Right atrium auricular region (tissue), 2 donors: ENCODE measurements at regions not wholly inside any gene's neighbourhood (a gene's known extent, or its start where the extent isn't known, plus 50 kb on each side); places are given as distances from the start of the nearest gene placed in this dataset.

ENCODE experiments used
- DNase-seq: peaks from one replicate; pipeline ENCODE4 v3.0.0-alpha.2; 2019; ENCODE audit warnings: low spot score
- H3K27ac ChIP-seq, 2 donors: fragments of 200-600 bp; sonication (generic); 1 replicate in 1 of 2; 2 replicates in 1 of 2; pipeline ENCODE4 v1.5.1; 2016 to 2019
- H3K27me3 ChIP-seq, 2 donors: fragments of 200-600 bp; sonication (generic); one replicate each; pipeline versions ENCODE4 v1.5.1 to v1.6.0; 2017 to 2019
- H3K36me3 ChIP-seq: fragments of 200-600 bp; sonication (generic); one replicate; pipeline ENCODE4 v1.5.1; 2016
- H3K4me1 ChIP-seq, 2 donors: fragments of 200-600 bp; sonication (generic); one replicate each; pipeline versions ENCODE4 v1.5.1 to v1.6.0; 2017 to 2019
- H3K4me3 ChIP-seq, 2 donors: fragments of 200-600 bp; sonication (generic); 1 replicate in 1 of 2; 2 replicates in 1 of 2; pipeline ENCODE4 v1.5.1; 2017 to 2019; ENCODE audit warnings: mild to moderate bottlenecking in 1 of 2, moderate library complexity in 1 of 2
- H3K9me3 ChIP-seq, 2 donors: fragments of 200-600 bp; sonication (generic); one replicate each; pipeline ENCODE4 v1.5.1; 2019
- CTCF ChIP-seq, 2 donors: fragments of 200-600 bp; sonication (generic); IDR thresholded peaks; one replicate each; pipeline ENCODE4 v1.5.1; 2019; ENCODE audit warnings: antibody characterized with exemption in 2 of 2

- H3K4me1 ChIP-seq = peaks cover 0 to 19% of the 10 kb centered on the region in 2 donors
- H3K4me3 ChIP-seq = no peak overlapping the region
- peak overlapping the region in 1 of 2 donors; percentile 55 for H3K27ac ChIP-seq
Observed at GRCh38 chr10:113491967-113492565, 60.8 kb upstream of the HABP2 start.

DNA sequence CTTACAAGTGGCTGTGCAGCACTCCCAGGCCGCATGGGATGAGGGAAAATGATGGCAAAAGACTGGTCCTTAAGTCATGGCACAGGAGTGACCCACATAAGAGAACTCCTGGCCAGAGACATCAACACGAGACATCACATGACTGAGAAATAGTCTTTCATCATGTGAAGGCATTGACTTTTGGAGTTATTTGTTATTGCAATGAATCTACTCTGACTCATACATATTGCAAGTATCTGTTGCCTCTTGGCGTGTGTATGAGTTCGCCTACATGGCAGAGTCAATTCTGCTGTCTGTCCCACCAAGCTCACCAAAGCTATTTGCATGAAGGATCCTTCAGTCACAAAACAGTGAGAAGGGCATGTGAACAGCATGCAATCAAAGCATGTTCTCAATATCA, 59.7 kb upstream of the HABP2 start:
- peaks cover 0 to 19% of the 10 kb centered on the region in 2 donors for H3K4me1 ChIP-seq
- DNase-seq = no peak
- peak overlapping the region in 1 of 2 donors; percentile 55 for H3K27ac ChIP-seq
- H3K4me3 ChIP-seq = no peak overlapping the region
- no peaks in the 10 kb centered on the region for H3K36me3 ChIP-seq
- no peak for TF ChIP-seq CTCF (IDR thresholded peaks at IDR 0.05)
- H3K27me3 ChIP-seq = no peaks in the 10 kb centered on the region
- H3K9me3 ChIP-seq = no peaks in the 10 kb centered on the region

More at GRCh38 chr10:113491967-113492565, 60.8 kb upstream of the HABP2 start:
- Histone ChIP-seq H3K36me3 (no peaks in the 10 kb centered on the region), H3K27me3 (no peaks in the 10 kb centered on the region), H3K9me3 (no peaks in the 10 kb centered on the region)
- DNase-seq = no peak
- TF ChIP-seq CTCF (IDR thresholded peaks at IDR 0.05) = no peak

DNA sequence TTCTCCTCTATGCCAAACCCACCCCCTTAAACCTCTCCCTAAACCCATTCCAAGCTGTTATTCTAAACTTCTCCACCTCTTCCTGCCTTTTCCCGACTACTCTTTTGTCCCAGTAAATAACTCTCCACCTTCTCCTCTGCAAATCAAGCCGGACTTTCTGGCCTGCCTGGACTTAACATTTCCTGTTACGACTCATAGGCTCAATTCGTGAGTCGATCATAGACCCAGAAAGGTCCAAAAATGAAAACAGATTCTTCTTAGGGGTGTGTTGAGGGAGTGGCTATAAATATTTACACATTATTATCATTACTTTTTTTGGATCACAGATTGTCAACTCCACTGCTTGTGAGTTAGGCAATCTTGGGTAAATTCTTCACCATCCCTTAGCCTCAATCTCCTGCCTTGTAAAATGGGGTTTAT, 59.0 kb upstream of the HABP2 start:
- no peak for TF ChIP-seq CTCF (IDR thresholded peaks at IDR 0.05)
- no peak overlapping the region for H3K27ac ChIP-seq

DNA sequence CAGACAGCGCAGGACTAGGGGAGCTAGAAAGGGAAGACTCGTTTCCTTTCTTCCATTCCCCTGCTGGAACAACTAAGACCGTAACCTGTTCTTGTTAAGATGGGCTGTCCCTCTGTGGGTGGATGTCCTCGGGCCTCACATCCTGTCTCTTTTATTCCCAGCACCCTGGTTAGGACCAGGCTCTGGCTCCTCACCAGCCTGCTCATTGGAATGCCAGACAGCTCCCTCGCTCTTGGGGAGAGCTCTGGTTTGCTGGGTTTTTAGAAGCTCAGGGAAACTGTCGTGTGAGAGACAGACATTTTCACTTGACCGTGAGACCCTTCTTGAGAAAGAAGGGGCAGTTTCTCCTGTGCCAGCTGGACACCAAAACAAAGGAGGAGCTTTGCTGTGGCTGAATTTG, 58.1 kb upstream of the HABP2 start:
- Histone ChIP-seq H3K9me3 (no peaks in the 10 kb centered on the region), H3K36me3 (no peaks in the 10 kb centered on the region), H3K27me3 (no peaks in the 10 kb centered on the region), H3K4me3 (no peak overlapping the region), H3K4me1 (peaks cover 0 to 19% of the 10 kb centered on the region in 2 donors), H3K27ac (no peak overlapping the region)
- DNase-seq = no peak
- TF ChIP-seq CTCF (IDR thresholded peaks at IDR 0.05) = no peak

More for the DNA sequence above, 59.0 kb upstream of the HABP2 start:
- H3K4me3 ChIP-seq = no peak overlapping the region
- no peaks in the 10 kb centered on the region for H3K9me3 ChIP-seq
- H3K27me3 ChIP-seq = no peaks in the 10 kb centered on the region
- no peak for DNase-seq
- peaks cover 0 to 19% of the 10 kb centered on the region in 2 donors for H3K4me1 ChIP-seq
- no peaks in the 10 kb centered on the region for H3K36me3 ChIP-seq

- Histone ChIP-seq H3K27me3 (no peaks in the 10 kb centered on the region), H3K9me3 (no peaks in the 10 kb centered on the region), H3K27ac (no peak overlapping the region), H3K4me1 (peaks cover 0 to 19% of the 10 kb centered on the region in 2 donors), H3K4me3 (no peak overlapping the region), H3K36me3 (no peaks in the 10 kb centered on the region)
- no peak for DNase-seq
- no peak for TF ChIP-seq CTCF (IDR thresholded peaks at IDR 0.05)
Observed at GRCh38 chr10:113495553-113495952, 57.3 kb upstream of the HABP2 start.
